HepG2 (cell line): ENCODE measurements at regions not wholly inside any gene's neighbourhood (a gene's known extent, or its start where the extent isn't known, plus 50 kb on each side); places are given as distances from the start of the nearest gene placed in this dataset.

Experiments used
- ATAC-seq: fragments of 200-7000 bp; cut with Tn5 transposase; 3 replicates; pipeline ENCODE4 v1.9.1; 2020; ENCODE audit warnings: mild to moderate bottlenecking, moderate library complexity
- BruUV-seq: library from RNA; stranded (reverse); fragments of 400-500 nt; replicated peaks from 2 replicates; lab custom pipeline; 2021; lab: Mats Ljungman, UMichigan
- CTCF ChIA-PET: fragments of 300-600 bp; formaldehyde crosslinking; extraction: SDS; loops from one replicate; lab custom pipeline; 2021; ENCODE audit warnings: low total read pairs, inconsistent platforms, low intra/inter-chr PET ratio; lab: Yijun Ruan, JAX
- POLR2A ChIA-PET: fragments of 350-600 bp; sonication (Branson Sonifier 250); formaldehyde crosslinking; loops from one replicate; lab custom pipeline; 2020; ENCODE audit warnings: antibody characterized with exemption, inconsistent platforms; lab: Yijun Ruan, JAX
- DNase-seq: peaks from one replicate; pipeline ENCODE4 v3.0.0-alpha.2; 2015; ENCODE audit warnings: low spot score
- FAIRE-seq: peaks from 3 replicates; lab custom pipeline; 2011; peaks lifted over from hg19 to GRCh38; lab: Jason Lieb, UNC
- H2AFZ ChIP-seq: one replicate; pipeline ENCODE4 v1.6.1; 2011; ENCODE audit warnings: low read length, inconsistent platforms
- H3K27ac ChIP-seq: fragments of 300-600 bp; 3 replicates; pipeline ENCODE4 v1.8.0; 2011; ENCODE audit warnings: mixed run types, mild to moderate bottlenecking, mixed read lengths, low read length, inconsistent platforms; ENCODE audit not compliant: insufficient read depth; ENCODE audit errors: extremely low read length
- H3K27me3 ChIP-seq, 2 experiments: fragments of 200-600 bp in 1 of 2; 2 replicates in 1 of 2; 3 replicates in 1 of 2; pipeline versions ENCODE4 v1.6.0 to v1.8.0; 2011; ENCODE audit warnings: low read length in 2 of 2, mild to moderate bottlenecking in 2 of 2, moderate library complexity in 2 of 2, inconsistent platforms in 1 of 2; ENCODE audit not compliant: insufficient read depth in 2 of 2, control insufficient read depth in 1 of 2
- H3K36me3 ChIP-seq, 2 experiments: fragments of 200-600 bp in 1 of 2; replicated peaks in 1 of 2; 2 replicates in 1 of 2; 3 replicates in 1 of 2; pipeline versions ENCODE4 v1.5.1 to v1.8.0; 2011; ENCODE audit warnings: low read length in 2 of 2, inconsistent platforms in 1 of 2; ENCODE audit not compliant: insufficient read depth in 2 of 2, control insufficient read depth in 1 of 2
- H3K4me1 ChIP-seq: 2 replicates; pipeline ENCODE4 v1.5.1; 2012; ENCODE audit warnings: low read length, inconsistent platforms; ENCODE audit not compliant: insufficient read depth
- H3K4me2 ChIP-seq: 2 replicates; pipeline ENCODE4 v1.6.0; 2011; ENCODE audit warnings: low read depth, low read length, inconsistent platforms
- H3K4me3 ChIP-seq, 3 experiments: fragments of 200-600 bp in 1 of 3; sonication (generic), shearing (Covaris generic) in 1 of 3; replicated peaks in 1 of 3; 2 replicates each; pipeline ENCODE4 v1.5.1; 2011 to 2016; ENCODE audit warnings: low read length in 3 of 3, inconsistent platforms in 2 of 3, low read depth in 2 of 3, mild to moderate bottlenecking in 2 of 3, control low read depth in 1 of 3, mixed read lengths in 1 of 3; ENCODE audit not compliant: insufficient read depth in 1 of 3
- H3K79me2 ChIP-seq: one replicate; pipeline ENCODE4 v1.6.1; 2011; ENCODE audit warnings: low read length, inconsistent platforms; ENCODE audit not compliant: insufficient read depth
- H3K9ac ChIP-seq: 2 replicates; pipeline ENCODE4 v1.6.0; 2011; ENCODE audit warnings: mild to moderate bottlenecking, low read depth, low read length, inconsistent platforms; ENCODE audit not compliant: insufficient read depth
- H3K9me3 ChIP-seq: 2 replicates; pipeline ENCODE4 v1.5.1; 2012; ENCODE audit warnings: mild to moderate bottlenecking, low read length
- H4K20me1 ChIP-seq: 2 replicates; pipeline ENCODE4 v1.6.0; 2011; ENCODE audit warnings: inconsistent platforms, mild to moderate bottlenecking, low read length, moderate library complexity; ENCODE audit not compliant: insufficient read depth
- BRF2 ChIP-seq: sonication (generic); formaldehyde crosslinking; IDR thresholded peaks from 2 replicates; pipeline ENCODE4 v1.8.1; 2022; ENCODE audit warnings: mild to moderate bottlenecking, missing genetic modification reagents
- DR1 ChIP-seq: sonication (generic); formaldehyde crosslinking; IDR thresholded peaks from 2 replicates; pipeline ENCODE4 v1.8.0; 2021; ENCODE audit warnings: mild to moderate bottlenecking, missing genetic modification reagents, inconsistent platforms
- NR2F1 ChIP-seq, 2 experiments: fragments of 450-650 bp in 1 of 2; formaldehyde crosslinking in 1 of 2; IDR thresholded peaks; 2 replicates each; pipeline versions ENCODE4 v1.5.0 to v1.6.1; 2016 to 2020; ENCODE audit warnings: mild to moderate bottlenecking in 1 of 2, missing compliant biosample characterization in 1 of 2, missing genetic modification reagents in 1 of 2, moderate library complexity in 1 of 2
- NRL ChIP-seq: sonication (generic); formaldehyde crosslinking; IDR thresholded peaks from 2 replicates; pipeline ENCODE4 v1.5.0; 2020; ENCODE audit warnings: missing genetic modification reagents, mild to moderate bottlenecking, moderate library complexity, borderline replicate concordance
- SALL1 ChIP-seq: sonication (generic); formaldehyde crosslinking; IDR thresholded peaks from 2 replicates; pipeline ENCODE4 v1.8.0; 2022; ENCODE audit warnings: mild to moderate bottlenecking, missing genetic modification reagents
- TEAD3 ChIP-seq: optimal IDR thresholded peaks from 2 replicates; pipeline ENCODE3; 2016; ENCODE audit warnings: borderline replicate concordance
- TP53 ChIP-seq: sonication (generic); formaldehyde crosslinking; conservative IDR thresholded peaks from 2 replicates; pipeline ENCODE4 v1.4.0; 2020; ENCODE audit warnings: missing genetic modification reagents
- ZBED4 ChIP-seq: sonication (generic); formaldehyde crosslinking; IDR thresholded peaks from 2 replicates; pipeline ENCODE4 v1.4.0; 2020; ENCODE audit warnings: missing genetic modification reagents, borderline replicate concordance
- ZBTB26 ChIP-seq: IDR thresholded peaks from 2 replicates; pipeline ENCODE4 v1.6.1; 2016; ENCODE audit warnings: missing compliant biosample characterization, missing genetic modification reagents, borderline replicate concordance
- ZNF616 ChIP-seq: sonication (generic); formaldehyde crosslinking; IDR thresholded peaks from 2 replicates; pipeline ENCODE4 v1.5.0; 2020; ENCODE audit warnings: low read depth, mild to moderate bottlenecking, missing genetic modification reagents
- ZNF670 ChIP-seq: sonication (generic); formaldehyde crosslinking; IDR thresholded peaks from 2 replicates; pipeline ENCODE4 v1.8.0; 2022; ENCODE audit warnings: mild to moderate bottlenecking, missing genetic modification reagents, borderline replicate concordance
- ZNF674 ChIP-seq: sonication (generic); formaldehyde crosslinking; IDR thresholded peaks from 2 replicates; pipeline ENCODE4 v1.5.0; 2020; ENCODE audit warnings: low read depth, mild to moderate bottlenecking, missing genetic modification reagents
- ZNF747 ChIP-seq: sonication (generic); formaldehyde crosslinking; IDR thresholded peaks from 2 replicates; pipeline ENCODE4 v1.8.1; 2023; ENCODE audit warnings: missing genetic modification reagents, mild to moderate bottlenecking, borderline replicate concordance
- ZNF772 ChIP-seq: sonication (generic); formaldehyde crosslinking; IDR thresholded peaks from 2 replicates; pipeline ENCODE4 v1.5.0; 2020; ENCODE audit warnings: mild to moderate bottlenecking, missing genetic modification reagents
- WGBS: methylation state at CpG from one replicate; pipeline ENCODE4 v1.1.6; 2017; ENCODE audit warnings: low lambda C conversion rate; 5-methylcytosine and 5-hydroxymethylcytosine counted together
- in situ Hi-C: cut with HindIII; loops from 2 replicates; pipeline ENCODE4 v1.10.0; 2017; ENCODE audit warnings: low pct_unique_long_range_greater_than_20kb; ENCODE audit not compliant: extremely low pct_ligation_motif_present
- intact Hi-C: fragments of 100-400 bp; cut with micrococcal nuclease; formaldehyde crosslinking; loops from one replicate; pipeline ENCODE4 v1.10.0; 2022; ENCODE audit not compliant: unreplicated experiment
- TF ChIP-seq, protein P1 (sequence below): fragments of 450-650 bp; IDR thresholded peaks from 2 replicates; pipeline ENCODE4 v1.6.1; 2016

DNA sequence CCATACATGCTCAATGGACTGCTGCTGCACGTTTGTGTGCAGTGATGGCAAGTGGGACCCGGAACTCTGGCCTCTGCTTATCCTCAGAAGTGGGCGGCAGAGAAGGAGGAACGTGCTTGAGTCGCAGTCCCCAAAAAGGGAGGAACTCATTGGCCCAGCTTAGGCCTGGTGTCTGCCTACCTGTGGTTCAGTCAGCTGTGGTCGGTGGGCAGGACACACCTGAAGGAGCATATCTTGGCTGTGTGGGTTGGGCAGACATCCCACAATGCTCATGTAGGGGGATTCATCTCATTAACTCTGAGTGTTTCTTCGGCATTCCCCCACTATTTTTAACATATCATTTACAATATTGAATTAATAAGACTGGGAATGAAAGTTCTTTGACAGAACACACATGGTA lies 122.9 kb upstream of the IL12B start:
- H3K36me3 ChIP-seq = no peaks in the 10 kb centered on the region
- H3K27ac ChIP-seq = no peak overlapping the region
- no peak overlapping the region for H3K4me2 ChIP-seq
- WGBS = 33% methylated on average over 7 of the region's 7 CpGs
- ChIA-PET CTCF (no interaction called here), POLR2A (no interaction called here)
- H3K27me3 ChIP-seq = no peaks in the 10 kb centered on the region; a peak in 1 of 5 replicates
- intact Hi-C loops = no loop called here
- H4K20me1 ChIP-seq = no peaks in the 10 kb centered on the region
- FAIRE-seq = no peak
- no peaks in the 10 kb centered on the region for H3K4me1 ChIP-seq
- in situ Hi-C loops = no loop called here
- no peak for DNase-seq
- H3K4me3 ChIP-seq = no peak overlapping the region
- no peak overlapping the region for H3K9ac ChIP-seq
- H2AFZ ChIP-seq = no peak overlapping the region
- no peaks in the 10 kb centered on the region for H3K9me3 ChIP-seq
- no TSS peak for BruUV-seq
- ATAC-seq = no peak
- TF ChIP-seq BRF2 (CRISPR knock-in tag) (no peak), ZNF670 (CRISPR knock-in tag) (no peak), NR2F1 (CRISPR knock-in tag; IDR thresholded peaks at IDR 0.05) (no peak), ZNF747 (no peak), SALL1 (CRISPR knock-in tag) (no peak), TP53 (CRISPR knock-in tag) (no peak), ZNF616 (CRISPR knock-in tag) (no peak), ZBTB26 (CRISPR knock-in tag) (no peak), NRL (CRISPR knock-in tag) (no peak), ZNF772 (CRISPR knock-in tag) (no peak), DR1 (CRISPR knock-in tag) (no peak), ZBED4 (CRISPR knock-in tag) (no peak), ZNF674 (CRISPR knock-in tag) (no peak), TEAD3 (no peak)
- TF ChIP-seq, protein P1, sequence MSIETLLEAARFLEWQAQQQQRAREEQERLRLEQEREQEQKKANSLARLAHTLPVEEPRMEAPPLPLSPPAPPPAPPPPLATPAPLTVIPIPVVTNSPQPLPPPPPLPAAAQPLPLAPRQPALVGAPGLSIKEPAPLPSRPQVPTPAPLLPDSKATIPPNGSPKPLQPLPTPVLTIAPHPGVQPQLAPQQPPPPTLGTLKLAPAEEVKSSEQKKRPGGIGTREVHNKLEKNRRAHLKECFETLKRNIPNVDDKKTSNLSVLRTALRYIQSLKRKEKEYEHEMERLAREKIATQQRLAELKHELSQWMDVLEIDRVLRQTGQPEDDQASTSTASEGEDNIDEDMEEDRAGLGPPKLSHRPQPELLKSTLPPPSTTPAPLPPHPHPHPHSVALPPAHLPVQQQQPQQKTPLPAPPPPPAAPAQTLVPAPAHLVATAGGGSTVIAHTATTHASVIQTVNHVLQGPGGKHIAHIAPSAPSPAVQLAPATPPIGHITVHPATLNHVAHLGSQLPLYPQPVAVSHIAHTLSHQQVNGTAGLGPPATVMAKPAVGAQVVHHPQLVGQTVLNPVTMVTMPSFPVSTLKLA = no peak
- H3K79me2 ChIP-seq = no peaks in the 10 kb centered on the region
